Adrenal gland (tissue), 9 donors: ENCODE measurements at regions not wholly inside any gene's neighbourhood (a gene's known extent, or its start where the extent isn't known, plus 50 kb on each side); places are given as distances from the start of the nearest gene placed in this dataset.

Experiments used
- DNase-seq, 7 donors: peaks; one replicate each; pipeline ENCODE4 v3.0.0-alpha.2; 2019 to 2020
- H3K27ac ChIP-seq, 5 donors: fragments of 200-600 bp; sonication (generic) in 4 of 5; 1 replicate in 3 of 5; 2 replicates in 2 of 5; pipeline versions ENCODE4 v1.5.1 to v1.8.0; 2016 to 2020; ENCODE audit warnings: mild to moderate bottlenecking in 1 of 5
- H3K27me3 ChIP-seq: fragments of 200-600 bp; 2 replicates; pipeline ENCODE4 v1.8.0; 2021
- H3K36me3 ChIP-seq, 2 donors: fragments of 200-600 bp; replicated peaks in 1 of 2; 1 replicate in 1 of 2; 2 replicates in 1 of 2; pipeline versions ENCODE4 v1.5.1 to v1.8.0; 2018 to 2022
- H3K4me1 ChIP-seq, 2 donors: fragments of 200-600 bp; replicated peaks in 1 of 2; 1 replicate in 1 of 2; 2 replicates in 1 of 2; pipeline versions ENCODE4 v1.5.1 to v1.8.0; 2018 to 2021
- H3K4me3 ChIP-seq, 4 donors: fragments of 200-600 bp; sonication (generic) in 3 of 4; one replicate each; pipeline ENCODE4 v1.5.1; 2016 to 2018
- H3K9me3 ChIP-seq, 3 donors: fragments of 200-600 bp; sonication (generic) in 1 of 3; replicated peaks in 1 of 3; 1 replicate in 2 of 3; 2 replicates in 1 of 3; pipeline versions ENCODE4 v1.5.1 to v1.8.0; 2016 to 2021
- POLR2A ChIP-seq, 2 donors: fragments of 450-650 bp; IDR thresholded peaks; one replicate each; pipeline ENCODE4 v1.6.1; 2017; ENCODE audit warnings: antibody characterized with exemption in 2 of 2, mild to moderate bottlenecking in 2 of 2, moderate library complexity in 1 of 2
- WGBS, 4 donors: extraction: QIAGEN DNeasy Blood & Tissue Kit in 2 of 4; methylation state at CpG; one replicate each; pipeline versions ENCODE4 v1.1.5 to v1.1.7; 2013 to 2017; 5-methylcytosine and 5-hydroxymethylcytosine counted together
- intact Hi-C, 2 donors: fragments of 100-400 bp; cut with DNase I; formaldehyde crosslinking; loops; one replicate each; pipeline versions ENCODE4 v1.14.1 to v1.15.0; 2022 to 2023
- TF ChIP-seq, protein P1 (sequence below), 6 experiments: fragments of 450-650 bp in 4 of 6; fragments of 200-600 bp in 2 of 6; sonication (generic) in 1 of 6; IDR thresholded peaks; 1 replicate in 5 of 6; 2 replicates in 1 of 6; pipeline versions ENCODE4 v1.5.1 to v1.8.0; 2016 to 2021; ENCODE audit warnings: antibody characterized with exemption in 6 of 6, mild to moderate bottlenecking in 2 of 6, moderate library complexity in 1 of 6
- donor health status: healthy with polysubstance abuse.
- donor health status: Bipolar disorder and iron deficiency.
- donor health status: DM: yes; HTN: yes; CAD: no.
- donor health status: DM: no; HTN: no; CAD: no.
- donor health status: DM: no; HTN: no; CAD: no.

DNA sequence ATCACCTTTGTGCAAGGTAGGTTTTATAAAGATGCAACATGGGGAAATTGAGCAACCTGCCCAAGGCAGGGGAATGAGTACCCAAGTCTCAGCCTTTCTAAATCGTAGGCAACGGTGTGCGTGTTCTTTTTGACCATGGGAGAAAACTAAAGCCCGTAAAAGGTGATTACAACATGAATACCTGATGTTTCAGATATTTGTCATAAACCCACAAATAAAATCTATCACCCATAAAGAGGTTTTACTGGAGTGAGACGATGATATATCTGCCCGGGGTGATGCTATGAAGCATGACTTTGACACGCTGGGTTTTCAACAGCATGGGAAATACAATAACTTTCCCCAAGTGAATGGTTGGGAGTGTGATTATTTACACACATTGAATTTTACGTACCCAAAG lies 406.3 kb upstream of the KLF6 start:
- Histone ChIP-seq H3K4me1 (no peaks in the 10 kb centered on the region), H3K4me3 (no peak overlapping the region), H3K27me3 (no peaks in the 10 kb centered on the region), H3K27ac (no peak overlapping the region), H3K9me3 (no peaks in the 10 kb centered on the region), H3K36me3 (no peaks in the 10 kb centered on the region)
- WGBS, 4 donors, result 79 to 96% (median 87%) methylated on average over 8 of the region's 8 CpGs
- DNase-seq, result no peak
- intact Hi-C loops, result no loop called here
- TF ChIP-seq POLR2A (IDR thresholded peaks at IDR 0.05), result no peak
- TF ChIP-seq, protein P1, sequence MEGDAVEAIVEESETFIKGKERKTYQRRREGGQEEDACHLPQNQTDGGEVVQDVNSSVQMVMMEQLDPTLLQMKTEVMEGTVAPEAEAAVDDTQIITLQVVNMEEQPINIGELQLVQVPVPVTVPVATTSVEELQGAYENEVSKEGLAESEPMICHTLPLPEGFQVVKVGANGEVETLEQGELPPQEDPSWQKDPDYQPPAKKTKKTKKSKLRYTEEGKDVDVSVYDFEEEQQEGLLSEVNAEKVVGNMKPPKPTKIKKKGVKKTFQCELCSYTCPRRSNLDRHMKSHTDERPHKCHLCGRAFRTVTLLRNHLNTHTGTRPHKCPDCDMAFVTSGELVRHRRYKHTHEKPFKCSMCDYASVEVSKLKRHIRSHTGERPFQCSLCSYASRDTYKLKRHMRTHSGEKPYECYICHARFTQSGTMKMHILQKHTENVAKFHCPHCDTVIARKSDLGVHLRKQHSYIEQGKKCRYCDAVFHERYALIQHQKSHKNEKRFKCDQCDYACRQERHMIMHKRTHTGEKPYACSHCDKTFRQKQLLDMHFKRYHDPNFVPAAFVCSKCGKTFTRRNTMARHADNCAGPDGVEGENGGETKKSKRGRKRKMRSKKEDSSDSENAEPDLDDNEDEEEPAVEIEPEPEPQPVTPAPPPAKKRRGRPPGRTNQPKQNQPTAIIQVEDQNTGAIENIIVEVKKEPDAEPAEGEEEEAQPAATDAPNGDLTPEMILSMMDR (IDR thresholded peaks at IDR 0.05), result no peak

DNA sequence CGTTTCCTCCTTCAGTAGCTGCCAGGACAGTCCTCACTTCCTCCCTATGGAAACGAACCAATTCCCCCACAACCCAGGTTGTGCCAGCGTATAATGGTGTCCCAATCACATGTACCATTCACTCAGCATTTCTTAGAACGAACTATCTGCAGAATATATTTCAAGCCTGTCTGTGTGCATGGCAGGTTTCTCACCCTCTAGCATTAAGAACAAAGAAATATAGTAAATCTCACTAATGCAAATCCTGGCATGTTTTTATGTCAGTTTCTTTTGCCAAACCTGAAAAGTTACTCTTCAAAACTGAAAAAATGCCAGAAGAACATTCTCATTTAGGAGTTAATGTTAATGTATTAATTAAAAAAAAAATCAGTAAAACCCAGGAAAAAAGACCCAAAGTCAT lies 405.9 kb upstream of the KLF6 start:
- Histone ChIP-seq H3K27me3 (no peaks in the 10 kb centered on the region), H3K9me3 (no peaks in the 10 kb centered on the region), H3K36me3 (no peaks in the 10 kb centered on the region), H3K4me3 (no peak overlapping the region), H3K27ac (no peak overlapping the region), H3K4me1 (no peaks in the 10 kb centered on the region)
- TF ChIP-seq, protein P1 (IDR thresholded peaks at IDR 0.05), result no peak
- TF ChIP-seq POLR2A (IDR thresholded peaks at IDR 0.05), result no peak
- intact Hi-C loops, result no loop called here
- DNase-seq, result no peak
- 63 to 78% (median 74%) methylated on average over 4 of the region's 4 CpGs for WGBS, 4 donors

- Histone ChIP-seq H3K9me3 (no peaks in the 10 kb centered on the region), H3K4me1 (no peaks in the 10 kb centered on the region), H3K27me3 (no peaks in the 10 kb centered on the region), H3K27ac (no peak overlapping the region), H3K36me3 (no peaks in the 10 kb centered on the region), H3K4me3 (no peak overlapping the region)
- 78 to 90% (median 84%) methylated on average over 5 of the region's 5 CpGs for WGBS, 4 donors
- intact Hi-C loops, result no loop called here
- no peak for TF ChIP-seq POLR2A (IDR thresholded peaks at IDR 0.05)
- TF ChIP-seq, protein P1 (IDR thresholded peaks at IDR 0.05), result no peak
- DNase-seq, result no peak
Measured at GRCh38 chr10:4189281-4189680, 404.3 kb upstream of the KLF6 start.

DNA sequence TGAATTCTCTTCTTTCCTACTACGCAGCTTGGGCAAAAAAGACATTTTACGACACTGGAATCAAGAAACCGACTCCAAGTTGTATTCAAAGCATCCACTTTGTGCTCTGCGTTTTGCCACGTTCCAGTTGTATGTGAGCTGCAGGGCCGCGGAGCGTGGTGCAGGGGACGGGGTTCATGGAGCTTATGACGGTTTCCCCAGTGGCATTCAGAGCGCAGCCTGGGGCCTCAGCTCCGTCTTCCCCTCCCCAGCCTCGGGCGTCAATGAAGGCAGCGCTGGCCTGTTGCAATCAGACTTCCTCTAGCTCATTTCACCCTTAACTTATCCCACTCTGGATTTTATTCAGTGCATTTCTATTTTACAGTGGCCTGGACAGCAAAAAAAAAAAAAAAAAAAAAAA lies 403.4 kb upstream of the KLF6 start:
- H3K36me3 ChIP-seq, result no peaks in the 10 kb centered on the region
- no peak overlapping the region for H3K27ac ChIP-seq
- WGBS, 4 donors, result 88 to 93% (median 91%) methylated on average over 8 to 15 of the region's 15 CpGs
- no peaks in the 10 kb centered on the region for H3K4me1 ChIP-seq
- H3K4me3 ChIP-seq, result no peak overlapping the region
- no peaks in the 10 kb centered on the region for H3K27me3 ChIP-seq
- H3K9me3 ChIP-seq, result no peaks in the 10 kb centered on the region
- no peak for TF ChIP-seq POLR2A (IDR thresholded peaks at IDR 0.05)
- intact Hi-C loops, result no loop called here
- no peak for DNase-seq

DNA sequence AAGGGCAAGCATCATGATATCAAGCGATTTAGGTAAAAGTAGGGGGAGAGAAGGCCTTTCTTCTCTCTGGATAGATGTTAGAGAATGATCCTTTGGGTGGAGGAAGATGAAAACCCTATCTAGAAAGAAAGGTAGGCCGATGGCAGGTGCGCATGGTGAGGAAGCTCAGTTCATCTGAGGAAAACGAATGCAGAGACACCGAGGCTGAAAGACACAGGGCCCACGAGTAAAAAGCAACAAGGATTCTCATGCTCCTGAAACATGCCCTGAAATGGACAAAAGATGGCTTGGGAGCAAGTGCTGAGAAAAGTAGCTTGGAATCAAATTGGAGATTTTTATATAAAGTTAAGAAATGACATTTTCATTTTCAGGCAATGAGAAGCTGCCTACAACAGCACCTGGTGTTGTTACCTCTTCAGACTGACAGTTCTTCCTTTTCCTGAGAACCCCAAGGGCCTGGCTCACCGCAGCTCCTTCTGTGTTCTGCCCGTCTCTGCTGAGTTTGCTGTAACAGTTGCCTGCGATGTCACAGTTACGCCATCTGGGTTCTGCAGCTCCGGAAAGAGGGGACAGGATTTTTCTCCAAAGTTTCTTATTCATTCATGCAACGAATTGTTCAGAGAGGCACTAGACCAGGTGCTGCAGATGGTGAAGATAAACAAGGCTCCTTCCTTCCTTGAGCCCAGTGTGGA lies 402.0 kb upstream of the KLF6 start:
- DNase-seq, result no peak
- Histone ChIP-seq H3K36me3 (no peaks in the 10 kb centered on the region), H3K27ac (no peak overlapping the region), H3K4me1 (no peaks in the 10 kb centered on the region), H3K27me3 (no peaks in the 10 kb centered on the region), H3K9me3 (peaks cover 0 to under 1% (median 0%) of the 10 kb centered on the region in 3 donors), H3K4me3 (no peak overlapping the region)
- intact Hi-C loops, result no loop called here
- 82 to 90% (median 87%) methylated on average over 12 of the region's 12 CpGs for WGBS, 4 donors
- TF ChIP-seq, protein P1 (IDR thresholded peaks at IDR 0.05), result no peak
- TF ChIP-seq POLR2A (IDR thresholded peaks at IDR 0.05), result no peak
